HG02981 (cell line): ENCODE measurements at regions not wholly inside any gene's neighbourhood (a gene's known extent, or its start where the extent isn't known, plus 50 kb on each side); places are given as distances from the start of the nearest gene placed in this dataset.

Source experiments
- ATAC-seq: cut with Tn5 transposase; IDR thresholded peaks from one replicate; pipeline ENCODE4 v1.9.1; 2021; ENCODE audit warnings: mild to moderate bottlenecking, moderate library complexity; ENCODE audit not compliant: unreplicated experiment

GRCh38 chr18:46425511-46425910 is 231.5 kb downstream of the LOXHD1 start:
- no peak for ATAC-seq

GRCh38 chr18:46426021-46426678 is 230.9 kb downstream of the LOXHD1 start:
- ATAC-seq, result no peak

- ATAC-seq, result no peak
These were observed 230.4 kb downstream of the LOXHD1 start for GRCh38 chr18:46426679-46427047.
